ENCODE measurements at regions not wholly inside any gene's neighbourhood (a gene's known extent, or its start where the extent isn't known, plus 50 kb on each side); places are given as distances from the start of the nearest gene placed in this dataset.

GRCh38 chr3:158970006-158970405 lies 168.2 kb downstream of the MFSD1 start:
- no peak for DNase-seq (ENCODE audit: low read depth in 3 of 3)

GRCh38 chr3:158974904-158975303 lies 173.1 kb downstream of the MFSD1 start:
- DNase-seq (ENCODE audit: low read depth in 3 of 3) = no peak

GRCh38 chr3:158976966-158977365 lies 175.1 kb downstream of the MFSD1 start:
- DNase-seq (ENCODE audit: low read depth in 3 of 3) = no peak

DNA sequence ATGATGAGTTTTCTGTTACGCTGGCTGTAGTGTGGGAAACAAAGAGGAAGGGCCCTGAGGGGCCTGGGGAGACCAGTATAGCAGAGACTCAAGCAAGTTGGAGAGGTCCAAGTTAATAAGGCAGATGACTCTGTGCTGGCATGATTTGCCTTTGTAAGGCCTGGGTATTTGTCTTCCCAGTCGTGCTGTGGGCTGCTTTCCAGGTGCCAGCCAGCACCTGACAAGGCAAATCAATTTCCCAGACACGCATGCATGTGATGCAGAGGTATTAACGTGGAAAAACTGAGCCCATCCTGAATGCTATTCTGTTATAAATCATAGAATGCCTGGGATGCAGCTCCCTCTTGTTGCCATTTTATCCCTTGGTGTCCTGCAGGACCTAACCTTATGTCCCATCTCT lies 175.6 kb downstream of the MFSD1 start:
- no peak for DNase-seq (ENCODE audit: low read depth in 3 of 3)

DNA sequence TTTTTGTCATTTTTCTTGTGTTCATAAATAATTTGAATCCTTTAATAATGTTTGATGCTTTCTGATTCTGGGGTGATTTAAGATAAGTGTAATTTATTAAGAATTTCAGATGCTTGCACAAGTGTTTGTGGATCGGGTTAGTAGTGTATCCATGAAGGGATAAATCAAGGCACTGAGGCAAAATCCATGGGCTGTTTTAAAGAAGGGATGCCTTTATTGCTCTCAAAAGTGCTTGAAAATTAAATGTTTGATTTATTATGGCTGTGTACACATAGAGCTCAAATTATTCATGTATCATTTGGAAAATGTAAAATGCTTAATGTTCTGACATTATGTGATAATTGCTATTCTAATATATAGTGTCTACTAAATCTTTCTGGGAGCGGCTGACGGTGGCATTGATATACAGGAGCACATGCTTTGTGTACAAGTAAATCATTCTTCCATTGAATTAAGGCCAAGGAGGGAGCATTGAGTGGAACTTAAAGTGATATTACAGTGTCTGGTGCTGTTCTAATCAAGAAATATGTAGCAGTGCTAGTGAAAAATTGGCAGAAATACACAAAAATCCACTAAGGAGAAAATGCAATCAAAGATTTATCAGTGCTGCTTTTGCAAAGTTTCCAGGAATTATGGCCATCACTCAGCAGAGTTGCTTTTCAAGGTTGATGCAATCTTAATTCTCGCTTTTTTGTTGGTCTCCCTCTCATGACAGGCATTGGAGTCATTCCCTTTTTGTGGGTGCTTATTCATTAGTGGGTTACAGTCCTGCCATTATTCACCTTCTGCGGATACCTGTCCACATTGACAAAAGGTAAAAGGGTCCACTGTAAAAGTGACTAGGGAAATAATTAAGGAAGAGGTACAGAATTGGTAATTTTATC lies 181.6 kb downstream of the MFSD1 start:
- DNase-seq (ENCODE audit: low read depth in 3 of 3) = no peak

DNA sequence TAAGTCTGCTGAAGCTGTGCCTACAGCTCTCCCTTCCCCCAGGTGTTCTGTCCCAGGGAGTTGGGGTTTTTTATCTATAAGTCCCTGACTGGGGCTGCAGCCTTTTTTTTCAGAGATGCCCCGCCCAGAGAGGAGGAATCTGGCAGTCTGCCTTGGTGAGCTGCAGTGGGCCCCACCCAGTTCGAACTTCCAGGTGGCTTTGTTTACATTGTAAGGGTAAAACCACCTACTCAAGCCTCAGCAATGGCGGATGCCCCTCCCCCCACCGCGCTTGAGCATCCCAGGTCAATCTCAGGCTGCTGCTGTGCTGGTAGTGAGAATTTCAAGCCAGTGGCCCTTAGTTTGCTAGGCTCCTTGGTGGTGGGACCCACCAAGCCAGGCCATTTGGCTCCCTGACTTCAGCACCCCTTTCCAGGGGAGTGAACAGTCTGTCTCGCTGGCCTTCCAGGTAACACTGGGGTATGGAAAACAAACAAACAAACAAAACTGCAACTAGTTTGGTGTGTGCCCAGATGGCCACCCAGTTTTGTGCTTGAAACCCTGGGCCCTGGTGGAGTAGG lies 189.4 kb downstream of the MFSD1 start:
- DNase-seq (ENCODE audit: low read depth in 3 of 3) = no peak

DNA sequence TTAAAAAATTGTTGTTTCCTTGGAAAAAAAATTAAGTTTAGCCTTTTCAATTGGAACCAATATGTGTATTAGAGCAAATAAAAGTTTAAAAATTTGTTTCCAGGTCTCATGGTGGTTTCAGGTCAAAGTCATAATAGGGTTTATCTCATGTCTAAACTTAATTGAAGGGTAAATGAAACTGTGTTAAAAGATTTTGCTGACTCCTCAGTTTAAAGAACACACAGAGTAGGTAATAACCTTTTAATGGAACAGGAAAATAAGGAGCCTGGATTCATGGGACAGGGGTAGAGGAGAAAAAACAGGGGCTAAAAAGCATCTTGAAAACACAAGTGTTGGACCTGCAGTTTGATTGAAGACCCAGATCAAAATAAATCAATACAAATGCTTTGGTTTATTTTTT lies 190.6 kb downstream of the MFSD1 start:
- no peak for DNase-seq (ENCODE audit: low read depth in 3 of 3)

DNA sequence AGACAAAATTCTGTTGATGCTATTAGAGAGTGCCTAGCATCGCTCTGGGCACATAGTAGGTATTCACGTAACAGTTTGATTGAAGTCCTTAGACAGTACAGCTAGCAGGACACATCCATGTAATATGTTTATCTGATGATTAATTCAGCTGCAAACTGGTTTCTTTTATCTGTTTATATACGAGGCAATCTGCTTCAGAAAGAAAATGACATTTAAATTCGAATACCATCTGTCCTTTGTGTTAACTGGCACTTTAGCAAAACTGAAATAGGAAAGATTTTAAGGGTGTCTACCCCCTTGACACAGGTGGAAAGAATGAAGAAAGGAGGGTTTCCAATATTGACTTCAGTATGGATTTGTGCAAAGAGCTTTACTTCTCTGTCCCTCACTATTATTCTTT lies 192.5 kb downstream of the MFSD1 start:
- DNase-seq (ENCODE audit: low read depth in 3 of 3) = no peak

GRCh38 chr3:159001711-159002110 lies 199.9 kb downstream of the MFSD1 start:
- DNase-seq (ENCODE audit: low read depth in 3 of 3) = no peak

DNA sequence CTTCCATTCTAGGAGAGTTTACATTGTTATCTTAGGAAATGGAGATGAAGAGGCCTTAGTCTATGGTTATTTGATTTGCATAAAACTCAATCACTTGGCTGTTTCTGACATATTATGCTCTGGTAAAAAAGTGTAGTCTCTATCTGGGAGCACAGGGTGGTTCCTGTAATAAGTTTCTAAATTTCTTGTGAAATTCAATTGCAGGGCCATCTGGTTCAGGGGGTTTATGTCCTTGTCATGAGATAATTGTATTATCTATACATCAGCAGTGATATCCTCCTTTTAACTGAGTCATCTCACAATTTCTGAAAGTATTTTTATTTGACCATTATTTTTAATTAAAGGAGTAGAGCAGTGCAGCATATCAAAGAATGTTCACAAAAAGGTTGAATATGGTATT lies 203.3 kb downstream of the MFSD1 start:
- no peak for DNase-seq (ENCODE audit: low read depth in 3 of 3)

DNA sequence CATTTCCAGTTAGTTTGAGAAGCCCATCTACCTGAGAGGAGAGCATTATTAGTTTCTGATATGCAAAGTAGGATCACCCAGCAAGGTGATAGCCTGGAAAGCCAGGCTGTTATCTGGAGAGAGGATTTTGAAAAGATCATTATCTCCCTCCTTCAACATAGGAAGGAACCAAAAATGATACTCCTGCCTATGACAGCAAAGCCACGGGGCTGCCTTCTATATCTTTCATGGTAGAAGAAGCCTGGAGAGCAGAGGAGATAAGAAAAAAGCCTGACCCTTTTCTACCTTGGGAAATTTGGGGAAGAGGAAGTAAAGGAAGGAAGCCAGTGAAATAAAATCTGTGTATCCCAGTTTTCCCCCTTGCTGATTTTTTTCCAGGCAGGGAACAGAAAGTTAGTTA lies 205.5 kb downstream of the MFSD1 start:
- DNase-seq (ENCODE audit: low read depth in 3 of 3) = no peak

DNA sequence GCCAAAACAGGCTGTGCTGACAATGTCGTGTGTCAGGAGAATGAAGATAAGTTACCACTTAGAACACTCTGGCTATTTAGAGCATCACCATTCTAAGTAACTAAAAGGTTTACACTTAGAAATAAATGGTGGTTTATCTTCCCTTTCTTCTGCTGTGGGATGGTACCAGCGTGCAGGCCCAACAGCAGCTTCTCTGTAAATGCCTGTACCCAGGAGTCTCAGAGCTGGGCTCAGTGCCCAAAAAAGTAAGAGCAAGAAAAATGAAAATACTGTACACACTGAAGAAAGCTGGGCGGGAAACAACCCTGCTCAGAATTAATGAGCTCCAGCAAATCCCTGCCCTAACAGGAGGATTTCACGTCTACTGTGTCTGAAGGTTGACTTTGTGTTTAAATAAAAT lies 206.5 kb downstream of the MFSD1 start:
- DNase-seq (ENCODE audit: low read depth in 3 of 3) = no peak

- DNase-seq (ENCODE audit: low read depth in 3 of 3) = no peak
These were observed 216.5 kb downstream of the MFSD1 start for GRCh38 chr3:159018341-159018740.

DNA sequence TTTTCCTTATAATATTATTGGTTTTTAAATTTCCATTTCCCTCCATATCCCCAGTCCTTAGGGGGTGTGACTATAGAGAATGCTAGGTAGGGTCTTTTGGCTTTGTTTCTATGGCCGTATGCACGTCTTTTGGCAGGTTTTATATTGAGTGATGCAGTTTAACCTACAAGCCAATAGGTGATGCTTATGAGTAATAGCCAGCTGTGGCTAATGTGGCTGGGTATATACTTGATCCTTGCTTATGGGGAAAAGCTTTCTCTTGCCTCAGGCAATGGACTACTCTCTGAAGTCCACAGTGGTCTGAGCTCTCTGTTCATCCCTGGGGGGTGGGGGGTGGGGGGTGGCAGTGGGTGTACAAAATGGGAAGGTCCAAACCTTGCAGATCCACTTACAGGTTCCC lies 223.9 kb downstream of the MFSD1 start:
- DNase-seq (ENCODE audit: low read depth in 3 of 3) = no peak

DNA sequence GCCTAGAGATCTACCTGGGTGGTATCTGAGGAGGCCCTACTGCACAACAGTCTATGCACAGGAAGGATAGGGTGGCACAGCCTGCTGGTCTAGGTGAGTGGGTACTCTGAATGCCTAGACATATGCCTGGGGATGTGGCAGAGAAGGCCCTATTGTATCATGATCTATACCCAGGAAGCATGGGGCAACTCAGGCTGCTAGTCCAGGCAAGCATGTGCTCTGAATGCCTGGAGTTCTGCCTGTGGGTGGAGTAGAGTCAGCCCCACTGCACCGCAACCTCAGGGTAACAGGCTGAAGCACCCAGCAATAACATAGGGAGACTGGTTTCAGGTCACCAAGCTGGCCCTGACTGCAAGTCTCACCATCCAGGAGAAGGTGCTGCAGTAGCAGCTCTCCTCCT lies 224.7 kb downstream of the MFSD1 start:
- no peak for DNase-seq (ENCODE audit: low read depth in 3 of 3)

DNA sequence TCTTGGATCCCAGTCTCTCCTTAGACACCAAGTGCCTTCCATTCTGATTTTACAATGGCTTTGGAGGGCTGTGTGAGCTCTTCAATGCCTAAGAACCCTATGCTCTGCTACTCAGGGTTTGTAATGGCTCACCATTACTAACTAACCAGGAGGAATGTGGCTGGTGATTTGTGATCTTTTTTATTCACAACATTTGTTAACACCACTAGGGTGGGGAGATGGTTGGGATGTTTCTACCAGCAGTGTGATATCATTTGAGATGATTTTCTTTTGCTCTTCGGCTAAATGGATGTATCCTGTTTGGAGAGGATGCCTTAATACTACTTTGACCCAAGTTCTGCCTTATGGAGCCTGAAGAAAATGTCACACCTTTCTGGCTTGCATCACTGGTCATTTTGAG lies 226.9 kb downstream of the MFSD1 start:
- no peak for DNase-seq (ENCODE audit: low read depth in 3 of 3)

- DNase-seq (ENCODE audit: low read depth in 3 of 3) = no peak
These were observed 227.6 kb downstream of the MFSD1 start for GRCh38 chr3:159029306-159030026.

- DNase-seq (ENCODE audit: low read depth in 3 of 3) = no peak
These were observed 228.3 kb downstream of the MFSD1 start for GRCh38 chr3:159030138-159030670.

DNA sequence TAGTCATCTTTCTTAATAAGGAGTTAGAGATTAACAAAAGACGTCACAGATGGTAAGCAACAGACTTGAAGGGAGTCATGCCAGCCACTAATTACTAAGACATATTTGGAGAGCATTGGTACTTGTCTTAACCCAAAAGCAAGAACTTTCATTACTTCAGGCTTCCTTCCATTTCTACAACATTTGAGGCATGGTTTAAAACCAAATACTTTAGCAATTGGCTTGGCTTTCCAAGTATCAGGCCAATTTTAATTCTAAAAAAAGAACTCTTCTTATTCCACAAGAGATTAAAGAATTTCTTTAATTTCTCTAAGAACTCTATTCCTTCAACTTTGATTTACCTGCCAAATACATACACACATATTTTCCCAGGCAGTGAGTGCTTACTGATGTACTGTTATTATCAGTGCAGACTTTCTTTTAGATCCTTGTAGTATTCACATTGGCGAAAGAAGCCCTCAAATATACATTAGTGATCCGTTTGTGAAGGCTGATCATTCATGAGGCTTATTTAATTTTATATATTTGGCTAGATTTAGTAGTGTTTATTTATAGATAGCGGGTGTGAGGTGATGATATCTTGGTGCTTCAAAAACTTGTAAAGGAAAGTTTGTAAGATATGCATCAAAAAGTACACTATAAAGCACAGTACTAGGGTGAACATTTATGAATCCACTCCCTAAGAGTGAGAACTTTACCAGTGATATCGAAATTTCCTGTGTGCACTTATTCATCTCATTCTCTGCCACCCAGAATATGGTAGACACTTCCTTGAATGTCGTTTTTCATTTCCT lies 229.2 kb downstream of the MFSD1 start:
- no peak for DNase-seq (ENCODE audit: low read depth in 3 of 3)

GRCh38 chr3:159032311-159032710 lies 230.5 kb downstream of the MFSD1 start:
- no peak for DNase-seq (ENCODE audit: low read depth in 3 of 3)

GRCh38 chr3:159038405-159038804 lies 236.6 kb downstream of the MFSD1 start:
- no peak for DNase-seq (ENCODE audit: low read depth in 3 of 3)

- no peak for DNase-seq (ENCODE audit: low read depth in 3 of 3)
These were observed 237.4 kb downstream of the MFSD1 start for GRCh38 chr3:159039286-159039685.
